ENCODE measurements at regions not wholly inside any gene's neighbourhood (a gene's known extent, or its start where the extent isn't known, plus 50 kb on each side); places are given as distances from the start of the nearest gene placed in this dataset.

GRCh38 chr6:147057705-147058342 is 146.4 kb upstream of the STXBP5 start:
- TF ChIP-seq CTCF (conservative IDR thresholded peaks at IDR 0.05 in 1 of 2, IDR thresholded peaks at IDR 0.05 in 1 of 2; ENCODE audit: low read depth in 1 of 2, low read length in 2 of 2), result no peak
- TF ChIP-seq EZH2 (IDR thresholded peaks at IDR 0.05; ENCODE audit: low read length, missing control alignments), result no peak
